ENCODE measurements at regions not wholly inside any gene's neighbourhood (a gene's known extent, or its start where the extent isn't known, plus 50 kb on each side); places are given as distances from the start of the nearest gene placed in this dataset.

DNA sequence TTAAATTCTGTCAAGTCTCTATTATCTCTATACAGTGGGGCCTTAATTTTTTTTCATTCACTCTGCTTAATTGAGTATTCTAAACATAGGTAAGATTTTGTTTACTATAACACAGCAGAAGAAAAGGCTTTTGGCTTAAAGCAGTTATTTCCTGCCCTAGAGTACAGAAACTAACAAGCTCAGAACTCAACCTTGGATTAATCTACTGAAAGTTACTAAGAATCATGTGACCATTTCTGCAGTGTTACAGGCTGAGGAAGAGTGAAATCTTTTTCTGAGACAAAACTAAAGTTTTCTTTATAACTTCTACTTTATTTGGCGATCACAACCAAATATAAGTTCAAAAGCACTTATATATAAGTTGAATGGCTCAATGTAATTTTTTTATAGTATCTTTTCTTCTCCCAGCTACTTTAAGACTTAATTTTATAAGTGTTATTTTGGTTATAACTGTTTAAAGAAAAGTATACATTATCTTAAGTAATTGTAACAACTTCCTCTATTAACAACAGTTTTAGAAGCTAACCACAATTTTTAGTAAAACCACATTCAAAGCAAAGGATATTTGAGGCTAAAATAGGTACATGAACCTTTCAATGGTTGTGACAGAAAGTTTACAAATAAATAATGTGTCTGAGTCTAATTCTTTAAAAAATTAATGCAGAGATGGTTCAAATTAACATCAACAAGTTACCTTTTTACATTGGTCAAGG, 240.6 kb upstream of the NAALADL2 start:
- TF ChIP-seq SIN3A (IDR thresholded peaks at IDR 0.05; ENCODE audit: low read depth, low read length) (no peak), CREB1 (IDR thresholded peaks at IDR 0.05; ENCODE audit: low read depth) (no peak), GABPA (IDR thresholded peaks at IDR 0.05; ENCODE audit: low read depth) (no peak), CHD4 (IDR thresholded peaks at IDR 0.05) (no peak)
- TF ChIP-seq, protein P1, sequence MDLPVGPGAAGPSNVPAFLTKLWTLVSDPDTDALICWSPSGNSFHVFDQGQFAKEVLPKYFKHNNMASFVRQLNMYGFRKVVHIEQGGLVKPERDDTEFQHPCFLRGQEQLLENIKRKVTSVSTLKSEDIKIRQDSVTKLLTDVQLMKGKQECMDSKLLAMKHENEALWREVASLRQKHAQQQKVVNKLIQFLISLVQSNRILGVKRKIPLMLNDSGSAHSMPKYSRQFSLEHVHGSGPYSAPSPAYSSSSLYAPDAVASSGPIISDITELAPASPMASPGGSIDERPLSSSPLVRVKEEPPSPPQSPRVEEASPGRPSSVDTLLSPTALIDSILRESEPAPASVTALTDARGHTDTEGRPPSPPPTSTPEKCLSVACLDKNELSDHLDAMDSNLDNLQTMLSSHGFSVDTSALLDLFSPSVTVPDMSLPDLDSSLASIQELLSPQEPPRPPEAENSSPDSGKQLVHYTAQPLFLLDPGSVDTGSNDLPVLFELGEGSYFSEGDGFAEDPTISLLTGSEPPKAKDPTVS (IDR thresholded peaks at IDR 0.05; ENCODE audit: low read depth, low read length): no peak
- TF ChIP-seq, protein P2, sequence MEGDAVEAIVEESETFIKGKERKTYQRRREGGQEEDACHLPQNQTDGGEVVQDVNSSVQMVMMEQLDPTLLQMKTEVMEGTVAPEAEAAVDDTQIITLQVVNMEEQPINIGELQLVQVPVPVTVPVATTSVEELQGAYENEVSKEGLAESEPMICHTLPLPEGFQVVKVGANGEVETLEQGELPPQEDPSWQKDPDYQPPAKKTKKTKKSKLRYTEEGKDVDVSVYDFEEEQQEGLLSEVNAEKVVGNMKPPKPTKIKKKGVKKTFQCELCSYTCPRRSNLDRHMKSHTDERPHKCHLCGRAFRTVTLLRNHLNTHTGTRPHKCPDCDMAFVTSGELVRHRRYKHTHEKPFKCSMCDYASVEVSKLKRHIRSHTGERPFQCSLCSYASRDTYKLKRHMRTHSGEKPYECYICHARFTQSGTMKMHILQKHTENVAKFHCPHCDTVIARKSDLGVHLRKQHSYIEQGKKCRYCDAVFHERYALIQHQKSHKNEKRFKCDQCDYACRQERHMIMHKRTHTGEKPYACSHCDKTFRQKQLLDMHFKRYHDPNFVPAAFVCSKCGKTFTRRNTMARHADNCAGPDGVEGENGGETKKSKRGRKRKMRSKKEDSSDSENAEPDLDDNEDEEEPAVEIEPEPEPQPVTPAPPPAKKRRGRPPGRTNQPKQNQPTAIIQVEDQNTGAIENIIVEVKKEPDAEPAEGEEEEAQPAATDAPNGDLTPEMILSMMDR (IDR thresholded peaks at IDR 0.05 in 2 of 3, conservative IDR thresholded peaks at IDR 0.05 in 1 of 3; ENCODE audit: control insufficient read depth in 2 of 3, extremely low read depth in 1 of 3, insufficient read depth in 1 of 3, low read depth in 3 of 3, low read length in 3 of 3): no peak
